Stimulated activated CD4-positive, alpha-beta T cell treated with anti-CD3 and anti-CD28 coated beads, Interleukin-4, amount 100 ng/mL, for 24 hours (primary cell): ENCODE measurements at regions not wholly inside any gene's neighbourhood (a gene's known extent, or its start where the extent isn't known, plus 50 kb on each side); places are given as distances from the start of the nearest gene placed in this dataset.

Experiments used
- DNase-seq: peaks from one replicate; pipeline ENCODE4 v3.0.0-alpha.2; 2020

GRCh38 chr3:157700405-157700804 lies 197.2 kb upstream of the VEPH1 start:
- DNase-seq: no peak

DNA sequence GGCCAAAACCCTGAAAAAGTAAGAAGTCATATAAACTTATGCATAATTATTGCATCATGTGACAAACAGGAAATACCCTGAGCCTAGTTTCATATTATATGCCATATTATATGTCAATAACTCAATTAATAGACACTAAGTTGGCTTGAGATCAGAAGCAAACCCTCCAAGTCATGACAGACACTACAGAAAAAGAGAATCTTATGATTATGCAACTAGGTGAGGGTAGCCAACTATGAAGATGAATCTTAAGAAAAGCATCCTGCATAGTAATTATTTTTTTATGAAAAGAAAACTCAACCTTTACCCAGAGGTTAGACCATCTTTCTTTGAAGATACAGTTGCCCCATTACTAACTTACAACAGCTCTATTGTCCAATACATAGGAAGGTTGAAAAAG lies 192.4 kb upstream of the VEPH1 start:
- no peak for DNase-seq

- DNase-seq: no peak
These were observed 191.9 kb upstream of the VEPH1 start for GRCh38 chr3:157695103-157695502.

- DNase-seq: no peak
These were observed 190.5 kb upstream of the VEPH1 start for GRCh38 chr3:157693762-157694161.

DNA sequence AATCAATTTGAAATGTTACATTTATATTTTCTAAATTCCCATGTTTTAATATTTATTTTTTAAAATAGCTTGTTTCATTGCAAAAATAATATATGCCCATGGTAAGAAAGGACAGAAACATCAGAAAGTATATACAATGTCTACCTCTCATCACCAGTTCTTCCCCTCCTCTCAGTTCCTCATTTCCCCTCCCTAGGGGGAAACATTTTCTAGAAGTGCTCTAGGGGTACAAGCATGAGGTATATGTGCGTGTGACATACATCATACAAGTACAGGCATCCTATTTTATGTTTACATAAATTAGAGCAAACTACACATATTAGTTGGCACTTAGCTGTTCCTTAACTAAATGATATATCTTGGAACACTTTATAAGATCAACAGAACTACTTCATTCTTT lies 189.3 kb upstream of the VEPH1 start:
- no peak for DNase-seq

GRCh38 chr3:157683668-157684067 lies 180.5 kb upstream of the VEPH1 start:
- DNase-seq: no peak

- no peak for DNase-seq
These were observed 168.8 kb upstream of the VEPH1 start for GRCh38 chr3:157672061-157672460.

GRCh38 chr3:157671656-157672055 lies 168.4 kb upstream of the VEPH1 start:
- no peak for DNase-seq

DNA sequence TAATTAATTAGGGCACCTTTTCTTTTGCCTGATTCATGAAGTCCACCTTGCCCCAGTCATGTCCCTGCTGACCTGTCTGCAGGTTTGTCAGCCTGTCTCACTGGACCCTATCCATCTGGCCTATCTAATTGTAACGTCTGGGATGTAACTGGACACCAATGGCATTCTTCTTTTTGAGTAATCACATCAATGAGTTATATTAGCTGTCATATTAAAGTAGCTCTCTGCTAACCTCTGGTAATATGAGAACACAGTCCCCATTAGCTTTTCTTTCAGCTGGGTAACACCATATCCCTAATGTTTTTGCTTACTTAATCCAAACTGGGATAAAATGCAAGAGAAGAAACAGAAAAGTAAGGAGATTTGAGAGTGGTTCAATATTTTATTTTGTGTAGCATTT lies 166.2 kb upstream of the VEPH1 start:
- no peak for DNase-seq

- no peak for DNase-seq
These were observed 164.3 kb upstream of the VEPH1 start for GRCh38 chr3:157667493-157667892.

GRCh38 chr3:157662171-157662570 lies 159.0 kb upstream of the VEPH1 start:
- no peak for DNase-seq

GRCh38 chr3:157660847-157661246 lies 157.6 kb upstream of the VEPH1 start:
- no peak for DNase-seq

DNA sequence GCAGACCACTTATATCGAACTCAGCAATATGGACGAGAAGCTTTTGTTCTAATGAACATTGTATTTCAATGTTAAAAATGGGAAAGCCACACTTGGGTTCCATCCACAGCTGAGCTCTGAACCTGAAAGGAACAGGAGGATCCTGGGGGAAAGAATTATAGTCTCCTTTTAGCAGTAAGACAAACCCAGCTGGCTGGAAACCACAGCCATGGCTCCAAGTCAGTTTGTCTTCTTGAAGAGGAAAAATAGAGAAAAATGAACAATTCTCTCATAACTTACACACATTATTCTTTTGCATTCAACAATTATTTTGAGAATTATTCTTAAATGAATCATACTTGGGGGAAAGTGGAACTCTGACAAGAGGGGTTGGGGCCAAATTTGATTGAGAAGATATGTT lies 149.2 kb upstream of the VEPH1 start:
- no peak for DNase-seq

GRCh38 chr3:157650699-157651098 lies 147.5 kb upstream of the VEPH1 start:
- no peak for DNase-seq

GRCh38 chr3:157650172-157650571 lies 147.0 kb upstream of the VEPH1 start:
- DNase-seq: no peak

- DNase-seq: no peak
These were observed 146.3 kb upstream of the VEPH1 start for GRCh38 chr3:157649511-157649910.

GRCh38 chr3:157647820-157648219 lies 144.6 kb upstream of the VEPH1 start:
- DNase-seq: no peak

- DNase-seq: no peak
These were observed 136.7 kb upstream of the VEPH1 start for GRCh38 chr3:157639756-157640426.

- no peak for DNase-seq
These were observed 134.7 kb upstream of the VEPH1 start for GRCh38 chr3:157637866-157638265.

GRCh38 chr3:157633241-157633640 lies 130.0 kb upstream of the VEPH1 start:
- no peak for DNase-seq

- DNase-seq: no peak
These were observed 128.9 kb upstream of the VEPH1 start for GRCh38 chr3:157632075-157632474.

DNA sequence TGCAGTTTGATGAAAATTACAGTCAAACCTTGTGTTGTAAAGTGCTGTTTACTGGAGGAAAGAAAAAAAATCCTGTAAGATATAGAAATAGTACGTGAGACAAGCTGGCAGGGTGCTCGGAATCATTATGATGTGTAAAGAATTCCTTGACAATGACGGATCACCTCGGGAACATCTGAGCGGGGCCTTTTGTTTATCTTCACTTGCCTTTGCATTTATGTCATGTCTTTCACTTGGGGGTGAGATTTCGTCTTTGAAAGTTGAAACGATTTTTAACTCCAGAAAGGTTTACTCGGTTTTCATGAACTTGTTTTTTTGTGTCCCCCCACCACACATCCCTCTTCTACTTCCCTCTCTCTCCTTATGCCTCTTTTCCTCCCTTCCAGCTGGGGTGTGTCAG lies 128.3 kb upstream of the VEPH1 start:
- DNase-seq: no peak

GRCh38 chr3:157626817-157627216 lies 123.6 kb upstream of the VEPH1 start:
- DNase-seq: no peak

DNA sequence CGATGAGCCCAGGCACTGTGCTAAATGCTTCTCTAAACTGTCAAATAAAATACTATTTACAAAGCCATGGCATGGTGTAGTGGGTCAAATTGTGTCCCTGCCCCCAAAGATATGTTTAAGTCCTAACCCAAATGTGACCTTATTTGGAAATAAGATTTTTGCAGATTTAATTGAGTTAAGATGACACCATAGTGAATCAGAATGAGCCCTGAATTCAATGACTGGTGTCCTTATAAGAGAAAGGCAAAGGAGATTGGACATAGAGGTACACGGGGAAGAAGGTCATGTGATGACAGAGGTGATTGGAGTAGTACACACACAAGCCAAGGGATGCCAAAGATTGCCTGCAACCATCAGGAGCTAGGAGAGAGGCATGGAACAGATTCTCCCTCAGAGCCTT lies 121.6 kb upstream of the VEPH1 start:
- DNase-seq: no peak

DNA sequence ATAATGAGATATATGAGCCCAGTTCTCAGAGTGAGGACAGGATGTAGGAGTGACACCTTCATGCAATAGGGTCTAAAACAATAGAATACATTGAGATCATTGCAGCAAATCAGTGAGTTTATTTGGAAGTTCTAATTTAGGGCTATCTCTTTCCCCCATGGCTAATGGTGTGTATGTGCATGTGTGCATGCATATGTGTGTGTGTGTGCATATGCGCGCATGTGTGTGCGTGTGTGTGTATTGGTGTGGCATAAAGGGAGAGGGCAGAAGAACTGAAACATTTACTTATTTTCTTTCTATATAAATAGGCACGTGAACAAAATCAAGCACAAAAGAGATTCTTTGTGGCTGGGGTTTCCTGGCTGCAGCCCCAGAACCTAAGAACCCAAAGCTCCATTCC lies 115.7 kb upstream of the VEPH1 start:
- no peak for DNase-seq
